ENCODE measurements at regions not wholly inside any gene's neighbourhood (a gene's known extent, or its start where the extent isn't known, plus 50 kb on each side); places are given as distances from the start of the nearest gene placed in this dataset.
"Not testable (repeated sequence)": the region's sequence is repeated elsewhere in the genome, so short reads cannot be mapped to it uniquely, and the experiment has no call there.

DNA sequence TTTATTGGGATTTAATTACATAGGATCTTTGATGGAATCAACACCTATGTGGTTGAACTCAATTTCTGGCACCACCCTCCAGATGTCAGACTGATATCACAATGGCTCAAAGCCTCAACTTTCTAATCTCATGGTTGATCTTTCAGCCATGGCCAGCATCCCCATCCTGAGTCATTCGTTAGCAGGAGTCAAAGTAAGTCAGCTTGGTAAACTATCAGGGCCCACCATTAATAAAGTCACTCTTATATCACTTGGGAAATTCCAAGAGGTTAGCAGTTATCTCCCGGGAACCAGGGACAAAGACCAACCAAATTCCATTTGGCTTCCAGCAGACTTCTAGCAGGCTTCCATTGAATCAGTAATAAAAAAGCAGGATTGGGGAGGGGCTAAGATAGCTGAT lies 50.7 kb upstream of the TNFSF4 start:
- in situ Hi-C loops (cut with MboI; ENCODE audit: low sequenced_read_pairs), result no loop called here

DNA sequence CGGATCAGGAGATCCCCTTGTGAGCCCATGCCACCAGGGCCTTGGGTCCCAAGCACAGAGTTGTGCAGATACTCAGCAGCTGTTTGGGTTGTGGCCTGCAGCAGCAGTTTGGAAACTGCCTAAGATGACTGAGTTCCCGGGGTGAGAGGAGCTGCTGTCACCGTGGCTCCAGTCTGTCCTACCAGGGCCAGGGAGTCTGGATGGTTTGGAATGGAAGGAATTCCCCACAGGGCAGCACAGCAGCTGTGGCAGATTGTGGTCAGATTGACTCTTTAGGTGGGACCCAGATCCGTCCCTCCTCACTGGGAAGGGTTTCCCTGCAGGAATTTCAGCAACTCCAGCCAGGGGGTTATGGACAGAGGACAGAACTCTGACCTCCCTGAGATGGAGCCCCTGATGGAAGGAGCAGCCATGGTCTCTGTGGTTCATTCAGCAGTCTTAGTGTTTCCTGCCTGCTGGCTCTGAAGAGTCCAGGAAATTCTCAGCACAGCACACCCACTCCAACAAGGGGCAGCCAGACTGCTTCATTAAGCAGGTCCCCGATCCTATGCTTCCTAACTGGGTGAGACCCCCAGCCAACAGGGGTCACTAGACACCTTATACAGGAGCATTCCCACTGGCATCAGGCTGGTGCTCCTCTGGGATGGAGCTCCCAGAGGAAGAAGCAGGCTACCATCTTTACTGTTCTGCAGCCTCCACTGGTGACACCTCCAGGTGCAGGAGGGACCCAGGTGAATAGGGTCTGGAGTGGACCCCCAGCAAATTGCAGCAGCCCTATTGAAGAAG lies 51.5 kb upstream of the TNFSF4 start:
- in situ Hi-C loops (cut with MboI; ENCODE audit: low sequenced_read_pairs), result no loop called here

DNA sequence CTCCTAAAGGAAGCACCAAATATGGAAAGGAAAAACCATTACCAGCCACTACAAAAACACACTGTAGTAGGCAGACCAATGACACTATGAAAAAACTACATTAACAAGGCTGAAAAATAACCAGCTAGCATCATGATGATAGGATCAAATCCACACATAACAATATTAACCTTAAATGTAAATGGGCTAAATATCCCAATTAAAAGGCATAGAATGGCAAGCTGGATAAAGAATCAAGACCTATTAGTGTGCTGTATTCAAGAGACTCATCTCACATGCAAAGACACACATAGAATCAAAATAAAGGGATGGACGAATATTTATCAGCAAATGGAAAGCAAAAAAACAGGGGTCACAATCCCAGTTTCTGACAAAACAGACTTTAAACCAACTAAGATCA lies 53.2 kb upstream of the TNFSF4 start:
- in situ Hi-C loops (cut with MboI; ENCODE audit: low sequenced_read_pairs), result not testable (repeated sequence)

DNA sequence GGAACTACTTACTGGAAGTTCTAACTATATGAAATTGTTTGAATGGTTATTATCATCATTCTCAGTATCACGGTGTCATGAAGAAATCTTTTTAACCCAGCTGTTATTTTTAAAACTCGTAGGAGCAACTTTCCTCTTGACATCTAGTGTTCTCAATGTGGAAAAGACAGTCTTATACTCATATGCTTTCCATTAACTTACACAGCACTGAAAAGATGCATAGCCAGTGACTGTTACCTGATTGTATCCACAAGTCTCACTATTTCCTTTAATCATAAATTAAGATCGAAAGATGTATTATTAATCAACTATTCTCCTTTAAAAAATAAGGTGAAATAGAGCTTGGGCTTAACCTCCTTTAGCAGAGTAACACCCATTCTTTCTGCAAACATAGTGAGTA lies 59.7 kb upstream of the TNFSF4 start:
- in situ Hi-C loops (cut with MboI; ENCODE audit: low sequenced_read_pairs), result no loop called here

DNA sequence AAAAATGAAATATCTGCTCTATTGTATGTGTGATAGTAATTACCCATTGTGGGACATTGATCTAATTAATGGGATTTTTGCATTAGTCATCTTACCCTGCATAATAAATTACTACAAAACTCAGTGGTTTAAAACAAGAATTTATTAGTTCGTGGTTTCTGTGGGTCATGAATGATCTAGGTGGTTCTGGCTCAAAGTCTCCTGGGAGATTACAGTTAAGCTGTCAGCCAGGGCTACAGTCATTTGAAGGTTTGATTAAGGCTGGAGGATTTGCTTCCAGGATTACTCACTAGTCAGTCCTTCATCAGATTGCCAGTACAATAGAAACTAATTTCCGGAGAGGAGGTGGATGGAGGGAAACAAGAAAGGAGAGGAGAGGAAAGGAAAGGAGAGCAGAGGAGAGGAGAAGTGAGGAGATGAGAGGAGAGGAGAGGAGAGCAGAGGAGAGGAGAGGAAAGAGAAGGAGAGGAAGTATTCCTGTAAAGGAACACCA lies 60.4 kb upstream of the TNFSF4 start:
- in situ Hi-C loops (cut with MboI; ENCODE audit: low sequenced_read_pairs), result no loop called here

DNA sequence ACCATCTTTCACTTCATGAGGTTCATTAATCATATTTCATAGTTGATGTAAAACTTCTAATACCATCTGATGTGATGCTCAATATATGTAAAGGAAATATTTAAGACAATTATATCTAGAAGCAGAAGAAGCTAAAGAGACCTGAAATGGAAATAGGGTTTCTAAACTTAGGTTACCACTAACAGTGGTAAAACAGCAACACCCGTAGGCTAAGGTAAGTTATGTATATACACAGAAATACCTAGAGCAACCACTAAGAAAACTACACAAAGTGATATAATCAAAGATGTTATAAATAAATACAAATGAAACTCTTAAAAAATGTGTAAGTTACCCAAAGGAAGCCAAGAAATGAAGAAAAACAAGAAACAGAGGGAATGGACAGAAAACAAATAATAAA lies 61.1 kb upstream of the TNFSF4 start:
- in situ Hi-C loops (cut with MboI; ENCODE audit: low sequenced_read_pairs), result no loop called here

DNA sequence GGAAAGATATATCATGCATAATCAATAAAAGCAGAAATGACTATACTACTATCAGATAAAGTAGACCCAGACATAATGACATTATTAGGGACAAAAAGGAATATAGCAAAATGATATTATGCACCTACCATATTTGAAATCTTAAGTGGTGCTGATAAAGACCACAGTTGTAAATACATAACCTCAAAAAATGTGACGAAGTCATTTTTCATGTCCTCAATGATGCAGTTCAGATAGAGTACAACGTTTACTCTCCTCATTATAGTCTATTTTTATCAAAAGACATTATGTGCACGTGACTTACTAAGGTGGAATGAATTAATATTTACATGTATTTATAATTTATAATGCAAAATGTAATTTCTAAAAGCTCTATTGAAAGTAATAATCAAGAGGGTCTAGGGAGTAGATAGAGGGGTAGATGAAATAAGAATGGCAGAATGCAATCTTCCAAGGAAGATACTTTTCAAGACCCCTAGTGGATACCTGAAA lies 61.7 kb upstream of the TNFSF4 start:
- in situ Hi-C loops (cut with MboI; ENCODE audit: low sequenced_read_pairs), result no loop called here

DNA sequence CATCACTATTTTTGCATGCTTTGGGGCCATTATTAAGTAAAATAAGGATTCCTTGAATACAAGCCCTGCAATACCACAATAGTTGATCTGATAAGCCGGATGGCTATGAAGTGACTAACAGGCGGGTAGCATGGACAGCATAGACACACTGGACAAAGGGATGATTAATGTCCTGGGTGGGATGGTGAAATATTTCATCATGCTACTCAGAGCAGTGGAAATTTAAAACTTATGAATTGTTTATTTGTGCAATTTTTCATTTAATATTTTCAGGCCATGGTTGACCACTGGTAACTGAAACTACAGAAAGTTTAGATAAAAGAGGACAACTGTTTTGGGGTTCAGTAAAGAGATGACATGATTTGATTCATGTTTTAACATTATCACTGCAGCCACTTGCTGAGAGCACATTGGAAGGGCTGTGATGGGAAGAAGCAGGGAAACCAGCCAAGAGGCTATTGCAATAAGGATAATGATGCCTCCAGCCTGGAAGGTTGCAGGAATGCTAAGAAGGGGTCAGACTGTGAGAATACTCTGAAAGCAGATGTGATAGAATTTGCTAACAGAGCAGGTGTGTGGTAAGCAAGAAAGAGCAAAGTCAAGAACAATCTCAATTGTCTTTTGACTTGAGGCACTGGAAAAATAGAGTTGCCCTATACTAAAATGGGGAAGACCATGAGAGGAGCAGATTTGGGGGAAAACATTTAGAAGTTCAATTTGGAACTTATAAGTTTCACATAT lies 62.5 kb upstream of the TNFSF4 start:
- in situ Hi-C loops (cut with MboI; ENCODE audit: low sequenced_read_pairs), result no loop called here

DNA sequence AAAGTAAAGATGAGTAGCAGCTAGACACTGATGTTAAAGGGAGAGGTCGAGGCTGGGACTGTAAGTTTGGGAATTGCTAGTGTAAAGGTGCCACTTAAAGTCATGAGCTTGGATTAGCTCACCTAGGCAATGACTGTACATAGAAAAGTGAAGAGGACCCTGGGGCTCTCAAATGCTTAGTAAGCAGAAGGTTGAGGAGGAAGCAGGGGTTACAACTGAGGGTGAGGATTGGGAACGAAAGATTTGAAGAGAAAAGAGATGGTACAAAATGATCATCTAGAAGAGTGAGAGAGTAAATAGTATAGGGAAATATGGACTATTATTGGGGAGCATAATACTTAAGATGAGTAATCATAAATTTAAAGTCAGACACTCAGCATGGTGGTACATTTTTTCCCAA lies 63.1 kb upstream of the TNFSF4 start:
- in situ Hi-C loops (cut with MboI; ENCODE audit: low sequenced_read_pairs), result no loop called here

DNA sequence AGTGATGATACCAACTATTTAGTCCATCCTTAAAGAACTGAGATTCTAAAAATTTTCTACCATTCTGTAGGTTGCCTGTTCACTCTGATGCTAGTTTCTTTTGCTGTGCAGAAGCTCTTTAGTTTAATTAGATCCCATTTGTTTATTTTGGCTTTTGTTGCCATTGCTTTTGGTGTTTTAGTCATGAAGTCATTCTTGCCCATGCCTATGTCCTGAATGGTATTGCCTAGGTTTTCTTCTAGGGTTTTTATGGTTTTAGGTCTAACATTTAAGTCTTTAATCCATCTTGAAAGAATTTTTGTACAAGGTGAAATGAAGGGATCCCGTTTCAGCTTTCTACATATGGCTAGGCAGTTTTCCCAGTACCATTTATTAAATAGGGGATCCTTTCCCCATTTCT lies 63.9 kb upstream of the TNFSF4 start:
- in situ Hi-C loops (cut with MboI; ENCODE audit: low sequenced_read_pairs), result not testable (repeated sequence)

DNA sequence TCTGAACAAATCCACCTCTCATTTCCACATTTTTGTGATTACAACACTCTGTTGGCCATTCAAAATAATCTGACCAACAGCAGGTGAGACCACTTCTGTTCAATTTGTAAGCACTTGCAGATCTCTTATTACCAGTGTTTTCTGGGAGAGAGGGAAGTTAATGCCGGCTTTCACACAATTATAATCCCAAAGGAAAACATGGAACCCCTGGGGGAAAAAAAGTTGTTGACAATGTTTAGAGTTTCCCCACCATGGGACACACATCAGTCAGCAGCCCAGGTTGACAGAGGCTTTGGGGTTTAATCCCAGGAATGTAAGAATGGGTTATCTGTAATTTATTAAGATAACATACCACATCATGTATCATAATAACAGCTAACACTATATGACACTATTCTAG lies 68.4 kb upstream of the TNFSF4 start:
- in situ Hi-C loops (cut with MboI; ENCODE audit: low sequenced_read_pairs), result no loop called here

DNA sequence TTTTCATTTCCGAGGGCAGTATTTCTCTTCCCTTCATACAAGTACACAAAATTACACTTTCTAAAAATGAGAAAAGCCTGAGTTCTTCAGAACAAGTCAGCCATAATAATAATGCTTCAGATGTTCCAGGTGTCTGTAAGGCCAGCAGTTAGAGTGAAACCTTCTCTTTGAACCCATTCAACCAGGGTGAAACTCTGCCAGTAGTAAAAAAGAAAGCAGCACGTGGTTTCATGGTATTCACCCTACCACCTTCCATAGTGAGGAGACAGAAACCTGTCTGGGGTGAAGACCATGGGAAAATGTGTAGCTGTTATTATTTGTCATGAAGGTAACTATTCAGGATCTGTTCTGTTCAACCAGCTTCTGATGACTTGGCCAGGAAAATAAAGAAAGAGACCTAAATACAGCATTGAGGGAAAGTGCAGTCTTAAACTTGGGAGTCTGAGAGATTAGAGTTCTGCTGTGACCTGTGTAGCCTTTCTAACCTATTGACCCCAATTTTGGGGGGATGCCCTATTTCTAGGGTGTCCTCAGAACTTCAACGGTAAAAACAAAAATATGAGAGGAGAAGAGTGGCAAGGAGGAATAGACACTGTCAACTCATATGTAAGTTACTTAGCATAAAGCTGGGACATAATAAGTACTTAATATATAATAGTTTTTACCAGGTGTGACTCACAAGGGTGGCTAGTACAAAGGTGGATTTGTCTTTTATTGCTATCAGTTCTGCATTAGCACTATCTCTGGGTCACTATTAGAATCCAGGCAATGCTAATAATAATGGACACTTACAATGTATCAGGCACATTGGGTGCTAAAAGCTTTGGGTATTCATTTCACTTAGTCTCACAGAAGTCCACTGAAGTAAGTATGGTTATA lies 70.0 kb upstream of the TNFSF4 start:
- in situ Hi-C loops (cut with MboI; ENCODE audit: low sequenced_read_pairs), result no loop called here

DNA sequence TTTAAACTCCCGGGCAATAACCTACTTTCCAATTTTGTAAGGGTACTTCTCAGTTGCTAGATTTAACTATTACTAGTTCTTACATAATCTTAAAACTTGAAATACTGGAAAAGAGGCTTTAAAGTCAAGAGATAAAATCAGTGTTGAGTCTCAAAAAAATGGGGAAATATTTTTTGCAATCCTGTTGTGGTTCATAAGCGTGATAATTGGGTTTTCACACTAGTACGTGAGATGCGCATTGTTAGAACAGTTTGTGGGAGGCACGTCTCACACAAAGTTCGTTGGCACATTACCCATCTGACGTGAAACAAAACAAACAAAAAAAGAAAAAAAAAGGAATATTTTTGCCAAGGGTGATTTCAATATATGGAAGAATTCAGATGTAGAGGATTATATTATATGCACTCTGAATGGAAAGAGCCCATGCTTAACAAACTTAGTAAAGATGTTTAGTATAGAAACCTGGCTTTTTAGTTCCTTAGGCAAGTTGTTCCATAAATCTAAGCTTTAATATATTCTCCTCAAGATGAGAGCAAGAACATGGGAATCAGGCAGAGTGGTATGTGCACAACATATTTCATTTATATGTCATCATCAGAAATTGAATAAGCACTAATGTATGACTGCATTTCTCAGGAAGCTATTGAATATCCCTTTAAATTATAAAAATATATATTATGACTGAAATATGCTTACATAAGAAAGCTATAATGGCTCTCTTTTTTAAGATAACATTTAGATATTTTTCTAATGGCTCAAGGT lies 73.9 kb upstream of the TNFSF4 start:
- in situ Hi-C loops (cut with MboI; ENCODE audit: low sequenced_read_pairs), result no loop called here

DNA sequence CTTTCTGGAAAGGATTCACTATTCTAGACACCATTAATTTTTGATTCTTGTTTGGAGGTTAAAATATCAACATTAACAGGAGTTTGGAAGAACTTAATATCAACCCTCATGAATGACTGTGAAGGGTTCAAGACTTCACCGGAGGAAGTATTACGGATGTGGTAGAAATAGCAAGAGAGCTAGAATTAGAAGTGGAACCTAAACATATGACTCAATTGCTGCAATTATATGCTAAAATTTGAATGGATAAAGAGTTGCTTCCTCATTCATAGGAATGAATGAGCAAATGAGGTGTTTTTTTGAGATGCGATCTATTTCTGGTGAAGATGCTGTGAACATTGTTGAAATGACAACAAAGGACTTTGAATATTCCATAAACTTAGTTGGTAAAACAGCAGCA lies 77.9 kb upstream of the TNFSF4 start:
- in situ Hi-C loops (cut with MboI; ENCODE audit: low sequenced_read_pairs), result no loop called here

DNA sequence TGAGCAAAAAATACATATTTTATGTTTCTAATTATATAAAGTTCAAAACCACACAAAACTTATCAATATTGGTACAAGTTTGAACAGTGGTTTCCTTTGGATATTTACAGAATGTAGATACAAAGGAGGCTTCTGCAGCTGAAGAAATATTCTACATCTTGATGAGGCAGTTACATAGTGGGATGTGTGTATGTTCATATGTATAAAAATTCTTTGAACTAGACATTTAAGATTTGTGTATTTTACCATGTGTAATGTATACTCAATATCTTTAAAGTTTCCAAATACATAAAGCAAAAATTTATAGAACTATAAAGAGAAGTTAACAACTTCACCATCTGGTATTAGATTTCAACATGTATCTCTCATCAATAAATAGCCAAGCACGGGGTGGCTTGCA lies 80.7 kb upstream of the TNFSF4 start:
- in situ Hi-C loops (cut with MboI; ENCODE audit: low sequenced_read_pairs), result no loop called here

DNA sequence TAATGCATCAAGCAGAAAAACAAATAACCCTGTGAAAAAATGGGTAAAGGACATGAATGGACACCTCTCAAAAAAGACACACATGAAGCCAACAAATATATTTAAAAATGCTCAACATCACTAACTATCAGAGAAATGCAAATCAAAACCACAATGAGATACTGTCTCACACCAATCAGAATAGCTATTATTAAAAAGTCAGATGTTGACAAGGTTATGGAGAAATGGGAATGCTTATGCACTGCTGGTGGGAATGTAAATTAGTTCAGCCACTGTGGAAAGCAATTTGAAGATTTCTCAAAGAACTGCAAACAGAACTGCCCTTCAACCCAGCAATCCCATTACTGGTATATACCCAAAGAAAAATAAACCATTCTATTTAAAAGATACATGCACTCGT lies 86.6 kb upstream of the TNFSF4 start:
- in situ Hi-C loops (cut with MboI; ENCODE audit: low sequenced_read_pairs), result no loop called here

DNA sequence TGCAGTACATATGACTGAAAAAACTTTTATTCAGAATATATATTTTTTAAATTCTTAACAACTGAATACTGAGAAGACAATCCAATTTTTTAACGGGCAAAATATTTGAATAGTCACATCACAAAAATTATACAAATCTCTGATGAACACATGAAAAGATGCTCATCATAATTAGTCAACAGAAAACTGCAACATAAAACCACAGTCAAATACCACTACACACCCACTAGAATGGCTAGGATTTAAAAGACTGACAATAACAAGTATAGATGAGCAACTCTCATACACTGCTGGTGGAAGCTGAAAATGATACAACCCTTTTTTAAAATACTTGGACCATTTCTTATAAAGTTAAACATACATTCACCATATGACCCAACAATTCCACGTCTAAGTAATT lies 87.7 kb upstream of the TNFSF4 start:
- in situ Hi-C loops (cut with MboI; ENCODE audit: low sequenced_read_pairs), result no loop called here

DNA sequence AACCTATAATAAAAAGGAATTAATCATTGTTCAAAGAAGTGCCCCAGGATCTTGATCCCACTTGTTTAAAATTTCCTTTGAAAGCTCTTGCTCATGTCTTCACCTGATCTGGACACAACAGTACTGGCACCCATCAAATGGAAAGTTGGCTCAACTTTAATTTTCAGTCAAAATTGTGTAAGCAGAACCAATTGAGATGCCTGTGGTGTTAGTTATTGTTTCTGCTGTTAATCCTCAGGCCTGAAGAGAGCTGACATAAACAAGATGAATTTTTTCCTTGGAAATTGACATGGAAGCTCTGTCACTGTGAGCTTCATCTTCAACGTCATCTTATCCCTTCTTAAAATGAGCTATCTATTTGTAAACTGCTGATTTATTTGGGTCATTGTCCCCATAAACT lies 88.3 kb upstream of the TNFSF4 start:
- in situ Hi-C loops (cut with MboI; ENCODE audit: low sequenced_read_pairs), result no loop called here

DNA sequence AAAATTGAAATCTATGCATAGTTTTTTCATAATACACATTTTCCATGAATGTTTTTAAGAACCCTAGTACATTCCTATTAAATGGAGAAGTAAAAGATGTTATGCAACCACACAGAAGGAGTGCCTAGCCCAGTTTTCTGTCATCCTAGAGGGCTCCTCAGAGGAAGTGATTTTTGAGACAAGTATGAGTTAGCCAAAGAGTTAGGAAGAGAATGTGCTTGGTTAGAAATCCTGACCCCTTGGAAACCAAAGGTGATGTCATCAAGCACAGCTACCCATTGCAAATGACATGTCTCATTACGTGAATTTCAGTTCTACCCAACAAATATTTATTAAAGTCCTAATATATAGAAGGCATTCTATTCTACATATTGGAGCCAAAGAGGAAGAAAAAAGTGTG lies 88.9 kb upstream of the TNFSF4 start:
- in situ Hi-C loops (cut with MboI; ENCODE audit: low sequenced_read_pairs), result no loop called here

DNA sequence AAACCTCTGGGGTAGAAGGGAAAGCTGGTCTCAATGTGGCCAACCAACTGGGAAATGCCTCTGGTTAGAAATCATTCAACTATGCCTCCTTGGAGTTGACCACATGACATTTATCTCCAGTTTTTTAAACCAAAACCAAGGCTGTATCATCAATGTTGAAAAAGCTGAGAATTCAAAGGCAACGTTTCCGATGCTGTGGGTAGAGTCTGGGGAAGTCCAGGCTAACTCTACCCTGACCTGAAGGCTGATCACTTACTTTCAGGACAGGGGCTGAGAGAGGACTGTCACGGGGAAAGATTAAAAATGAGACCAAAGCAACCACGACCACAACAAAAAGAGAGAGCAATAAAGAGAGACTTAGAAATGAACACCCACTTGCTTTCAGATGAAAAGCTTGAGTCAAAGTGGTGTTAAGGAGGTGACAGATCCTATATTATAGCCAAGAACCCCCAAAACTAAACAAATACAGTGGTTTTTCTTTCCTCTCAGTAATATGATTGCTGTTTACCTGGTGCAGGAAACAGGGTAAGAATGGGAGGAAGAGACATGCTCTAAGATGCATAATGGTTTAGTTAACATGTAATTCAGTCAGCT lies 90.8 kb upstream of the TNFSF4 start:
- in situ Hi-C loops (cut with MboI; ENCODE audit: low sequenced_read_pairs), result no loop called here
